A549 (cell line): ENCODE measurements at regions not wholly inside any gene's neighbourhood (a gene's known extent, or its start where the extent isn't known, plus 50 kb on each side); places are given as distances from the start of the nearest gene placed in this dataset.
"Not testable (repeated sequence)": the region's sequence is repeated elsewhere in the genome, so short reads cannot be mapped to it uniquely, and the experiment has no call there.

ENCODE experiments used
- MAZ ChIP-seq: fragments of 150-350 bp; IDR thresholded peaks from 2 replicates; pipeline ENCODE4 v1.6.1; 2014; ENCODE audit warnings: antibody characterized with exemption, low read depth, low read length, borderline replicate concordance
- RAD21 ChIP-seq, 2 experiments: fragments of >200 bp in 1 of 2; sonication (Bioruptor Twin) in 1 of 2; formaldehyde crosslinking in 1 of 2; IDR thresholded peaks in 1 of 2; conservative IDR thresholded peaks in 1 of 2; 2 replicates in 1 of 2; 3 replicates in 1 of 2; pipeline ENCODE4 v1.6.1; 2012 to 2018; ENCODE audit warnings: inconsistent platforms in 1 of 2
- ZFP36 ChIP-seq: fragments of 450-650 bp; IDR thresholded peaks from 2 replicates; pipeline ENCODE4 v1.6.1; 2014; ENCODE audit warnings: borderline replicate concordance; ENCODE audit not compliant: partially characterized antibody
- TF ChIP-seq, protein P1 (sequence below): fragments of 150-350 bp; IDR thresholded peaks from 2 replicates; pipeline ENCODE4 v1.6.1; 2014; ENCODE audit warnings: low read depth, mild to moderate bottlenecking, low read length
- TF ChIP-seq, protein P2 (sequence below): fragments of >200 bp; sonication (Bioruptor Twin); formaldehyde crosslinking; IDR thresholded peaks from 3 replicates; pipeline ENCODE4 v1.5.1; 2016

DNA sequence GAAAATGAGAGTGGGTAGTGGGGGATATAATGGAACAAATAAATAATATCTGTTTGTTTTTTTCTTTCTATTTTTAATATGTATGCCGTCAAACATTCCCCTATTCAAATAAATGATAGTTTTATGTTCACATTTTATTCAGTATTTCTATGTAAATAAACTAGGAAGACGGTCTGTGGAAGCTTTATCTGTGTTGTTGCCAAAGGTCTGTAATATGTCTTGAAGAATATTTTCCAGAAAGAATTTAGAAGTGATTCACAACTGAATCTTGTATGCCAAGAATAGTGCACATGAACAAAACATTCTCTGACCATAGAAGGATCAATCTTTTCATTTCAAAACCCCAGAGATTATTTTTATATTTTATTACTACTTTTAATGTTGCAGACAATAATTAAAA is 683.1 kb upstream of the DEFB115 start:
- TF ChIP-seq MAZ; RAD21 (conservative IDR thresholded peaks at IDR 0.05 in 1 of 2, IDR thresholded peaks at IDR 0.05 in 1 of 2); ZFP36: not testable (repeated sequence)
- TF ChIP-seq, protein P1, sequence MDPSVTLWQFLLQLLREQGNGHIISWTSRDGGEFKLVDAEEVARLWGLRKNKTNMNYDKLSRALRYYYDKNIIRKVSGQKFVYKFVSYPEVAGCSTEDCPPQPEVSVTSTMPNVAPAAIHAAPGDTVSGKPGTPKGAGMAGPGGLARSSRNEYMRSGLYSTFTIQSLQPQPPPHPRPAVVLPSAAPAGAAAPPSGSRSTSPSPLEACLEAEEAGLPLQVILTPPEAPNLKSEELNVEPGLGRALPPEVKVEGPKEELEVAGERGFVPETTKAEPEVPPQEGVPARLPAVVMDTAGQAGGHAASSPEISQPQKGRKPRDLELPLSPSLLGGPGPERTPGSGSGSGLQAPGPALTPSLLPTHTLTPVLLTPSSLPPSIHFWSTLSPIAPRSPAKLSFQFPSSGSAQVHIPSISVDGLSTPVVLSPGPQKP, result not testable (repeated sequence)
- TF ChIP-seq, protein P2, sequence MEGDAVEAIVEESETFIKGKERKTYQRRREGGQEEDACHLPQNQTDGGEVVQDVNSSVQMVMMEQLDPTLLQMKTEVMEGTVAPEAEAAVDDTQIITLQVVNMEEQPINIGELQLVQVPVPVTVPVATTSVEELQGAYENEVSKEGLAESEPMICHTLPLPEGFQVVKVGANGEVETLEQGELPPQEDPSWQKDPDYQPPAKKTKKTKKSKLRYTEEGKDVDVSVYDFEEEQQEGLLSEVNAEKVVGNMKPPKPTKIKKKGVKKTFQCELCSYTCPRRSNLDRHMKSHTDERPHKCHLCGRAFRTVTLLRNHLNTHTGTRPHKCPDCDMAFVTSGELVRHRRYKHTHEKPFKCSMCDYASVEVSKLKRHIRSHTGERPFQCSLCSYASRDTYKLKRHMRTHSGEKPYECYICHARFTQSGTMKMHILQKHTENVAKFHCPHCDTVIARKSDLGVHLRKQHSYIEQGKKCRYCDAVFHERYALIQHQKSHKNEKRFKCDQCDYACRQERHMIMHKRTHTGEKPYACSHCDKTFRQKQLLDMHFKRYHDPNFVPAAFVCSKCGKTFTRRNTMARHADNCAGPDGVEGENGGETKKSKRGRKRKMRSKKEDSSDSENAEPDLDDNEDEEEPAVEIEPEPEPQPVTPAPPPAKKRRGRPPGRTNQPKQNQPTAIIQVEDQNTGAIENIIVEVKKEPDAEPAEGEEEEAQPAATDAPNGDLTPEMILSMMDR, result not testable (repeated sequence)
